Sigmoid colon (tissue), 6 donors: ENCODE measurements at regions not wholly inside any gene's neighbourhood (a gene's known extent, or its start where the extent isn't known, plus 50 kb on each side); places are given as distances from the start of the nearest gene placed in this dataset.

Source experiments
- DNase-seq: peaks from one replicate; pipeline ENCODE4 v3.0.0-alpha.2; 2019
- H3K27ac ChIP-seq, 4 donors: fragments of 200-600 bp; sonication (generic); one replicate each; pipeline ENCODE4 v1.5.1; 2016 to 2019; ENCODE audit warnings: mild to moderate bottlenecking in 1 of 4
- H3K27me3 ChIP-seq, 3 donors: fragments of 200-600 bp; sonication (generic); one replicate each; pipeline ENCODE4 v1.5.1; 2019; ENCODE audit warnings: mild to moderate bottlenecking in 1 of 3
- H3K36me3 ChIP-seq, 4 donors: fragments of 200-600 bp; sonication (generic); one replicate each; pipeline ENCODE4 v1.5.1; 2016 to 2019
- H3K4me1 ChIP-seq, 4 donors: fragments of 200-600 bp; sonication (generic); one replicate each; pipeline ENCODE4 v1.5.1; 2017 to 2019
- H3K4me3 ChIP-seq, 4 donors: fragments of 200-600 bp; sonication (generic); one replicate each; pipeline ENCODE4 v1.5.1; 2017 to 2019; ENCODE audit warnings: mild to moderate bottlenecking in 2 of 4, moderate library complexity in 1 of 4
- H3K9me3 ChIP-seq, 4 donors: fragments of 200-600 bp in 3 of 4; sonication (generic) in 3 of 4; one replicate each; pipeline versions ENCODE4 v1.5.1 to v1.6.1; 2013 to 2019
- CTCF ChIP-seq, 4 experiments: fragments of 450-650 bp in 3 of 4; fragments of 200-600 bp in 1 of 4; IDR thresholded peaks; one replicate each; pipeline ENCODE4 v1.5.1; 2016 to 2019; ENCODE audit warnings: antibody characterized with exemption in 4 of 4, mild to moderate bottlenecking in 3 of 4, moderate library complexity in 2 of 4
- EP300 ChIP-seq, 4 donors: sonication (generic); formaldehyde crosslinking; IDR thresholded peaks; one replicate each; pipeline ENCODE4 v1.6.1; 2017; ENCODE audit warnings: antibody characterized with exemption in 4 of 4
- POLR2A ChIP-seq, 2 donors: fragments of 450-650 bp; IDR thresholded peaks; one replicate each; pipeline ENCODE4 v1.6.1; 2016; ENCODE audit warnings: antibody characterized with exemption in 2 of 2, mild to moderate bottlenecking in 2 of 2, moderate library complexity in 2 of 2
- POLR2AphosphoS5 ChIP-seq, 4 donors: sonication (generic); formaldehyde crosslinking; IDR thresholded peaks; one replicate each; pipeline ENCODE4 v1.6.1; 2017; ENCODE audit warnings: antibody characterized with exemption in 4 of 4
- WGBS, 2 donors: extraction: QIAGEN DNeasy Blood & Tissue Kit; methylation state at CpG; one replicate each; pipeline ENCODE4 v1.1.7; 2013; 5-methylcytosine and 5-hydroxymethylcytosine counted together
- intact Hi-C: fragments of 100-400 bp; cut with DNase I; formaldehyde crosslinking; loops from one replicate; pipeline ENCODE4 v1.15.1; 2023
- donor health status: healthy with polysubstance abuse.
- donor health status: healthy.

GRCh38 chr4:91904556-91904955, 399.2 kb upstream of the GRID2 start:
- no peaks in the 10 kb centered on the region for H3K36me3 ChIP-seq
- no peak overlapping the region for H3K27ac ChIP-seq
- H3K9me3 ChIP-seq, result no peaks in the 10 kb centered on the region
- DNase-seq, result no peak
- no peaks in the 10 kb centered on the region for H3K27me3 ChIP-seq
- no peak overlapping the region for H3K4me3 ChIP-seq
- no peaks in the 10 kb centered on the region for H3K4me1 ChIP-seq
- intact Hi-C loops, result no loop called here
- TF ChIP-seq POLR2AphosphoS5 (IDR thresholded peaks at IDR 0.05) (no peak), CTCF (IDR thresholded peaks at IDR 0.05) (no peak), POLR2A (IDR thresholded peaks at IDR 0.05) (no peak), EP300 (IDR thresholded peaks at IDR 0.05) (no peak)
- WGBS, 2 donors, result 43 to 76% methylated on average over 1 of the region's 1 CpG

GRCh38 chr4:91909963-91910362, 393.8 kb upstream of the GRID2 start:
- no peaks in the 10 kb centered on the region for H3K9me3 ChIP-seq
- no peak for TF ChIP-seq EP300 (IDR thresholded peaks at IDR 0.05)
- TF ChIP-seq POLR2AphosphoS5 (IDR thresholded peaks at IDR 0.05), result no peak
- TF ChIP-seq POLR2A (IDR thresholded peaks at IDR 0.05), result no peak
- H3K27ac ChIP-seq, result no peak overlapping the region
- 35 to 42% methylated on average over 2 of the region's 2 CpGs for WGBS, 2 donors
- intact Hi-C loops, result no loop called here
- H3K27me3 ChIP-seq, result no peaks in the 10 kb centered on the region
- no peaks in the 10 kb centered on the region for H3K4me1 ChIP-seq
- H3K36me3 ChIP-seq, result no peaks in the 10 kb centered on the region
- DNase-seq, result no peak
- H3K4me3 ChIP-seq, result no peak overlapping the region

GRCh38 chr4:91914176-91914804, 389.5 kb upstream of the GRID2 start:
- no peak for DNase-seq
- Histone ChIP-seq H3K36me3 (no peaks in the 10 kb centered on the region), H3K9me3 (no peaks in the 10 kb centered on the region), H3K27me3 (no peaks in the 10 kb centered on the region), H3K4me1 (no peaks in the 10 kb centered on the region), H3K4me3 (no peak overlapping the region), H3K27ac (no peak overlapping the region)
- TF ChIP-seq POLR2A (IDR thresholded peaks at IDR 0.05) (no peak), POLR2AphosphoS5 (IDR thresholded peaks at IDR 0.05) (no peak), CTCF (IDR thresholded peaks at IDR 0.05) (no peak), EP300 (IDR thresholded peaks at IDR 0.05) (no peak)
- intact Hi-C loops, result no loop called here
- WGBS, 2 donors, result 89 to 95% methylated on average over 1 of the region's 1 CpG

- TF ChIP-seq POLR2AphosphoS5 (IDR thresholded peaks at IDR 0.05) (no peak), POLR2A (IDR thresholded peaks at IDR 0.05) (no peak), CTCF (IDR thresholded peaks at IDR 0.05) (no peak), EP300 (IDR thresholded peaks at IDR 0.05) (no peak)
- no peaks in the 10 kb centered on the region for H3K36me3 ChIP-seq
- H3K27me3 ChIP-seq, result no peaks in the 10 kb centered on the region
- no peaks in the 10 kb centered on the region for H3K9me3 ChIP-seq
- intact Hi-C loops, result no loop called here
- no peak overlapping the region for H3K4me3 ChIP-seq
- no peak overlapping the region for H3K27ac ChIP-seq
- no peak for DNase-seq
- no peaks in the 10 kb centered on the region for H3K4me1 ChIP-seq
These were observed 387.5 kb upstream of the GRID2 start for GRCh38 chr4:91916219-91916618.

- intact Hi-C loops, result no loop called here
These were observed 379.1 kb upstream of the GRID2 start for GRCh38 chr4:91924625-91925024.

More at GRCh38 chr4:91924625-91925024, 379.1 kb upstream of the GRID2 start:
- no peak for DNase-seq
- no peak overlapping the region for H3K4me3 ChIP-seq
- no peaks in the 10 kb centered on the region for H3K4me1 ChIP-seq
- no peaks in the 10 kb centered on the region for H3K9me3 ChIP-seq
- H3K27me3 ChIP-seq, result no peaks in the 10 kb centered on the region
- no peak for TF ChIP-seq EP300 (IDR thresholded peaks at IDR 0.05)
- no peak for TF ChIP-seq POLR2AphosphoS5 (IDR thresholded peaks at IDR 0.05)
- no peak for TF ChIP-seq POLR2A (IDR thresholded peaks at IDR 0.05)
- TF ChIP-seq CTCF (IDR thresholded peaks at IDR 0.05), result no peak
- 90 to 92% methylated on average over 5 of the region's 5 CpGs for WGBS, 2 donors
- H3K27ac ChIP-seq, result no peak overlapping the region
- no peaks in the 10 kb centered on the region for H3K36me3 ChIP-seq
